ENCODE measurements at regions not wholly inside any gene's neighbourhood (a gene's known extent, or its start where the extent isn't known, plus 50 kb on each side); places are given as distances from the start of the nearest gene placed in this dataset.

GRCh38 chr10:121371836-121372235 is 226.4 kb downstream of the FGFR2 start:
- no peaks in the 10 kb centered on the region for H4K20me1 ChIP-seq (ENCODE audit: insufficient read depth, low read length, poor library complexity, severe bottlenecking)
- H3K27me3 ChIP-seq (ENCODE audit: insufficient read depth, low read length, poor library complexity, severe bottlenecking) = no peaks in the 10 kb centered on the region
- TF ChIP-seq EZH2phosphoT487 (IDR thresholded peaks at IDR 0.05; ENCODE audit: borderline replicate concordance) (no peak), CTCF (conservative IDR thresholded peaks at IDR 0.05; ENCODE audit: low read length) (no peak)
- no peaks in the 10 kb centered on the region for H3K9me2 ChIP-seq (replicated peaks; ENCODE audit: low read depth, low read length)
- no peaks in the 10 kb centered on the region for H3K79me2 ChIP-seq (ENCODE audit: insufficient read depth, low read length)
- H3K9me3 ChIP-seq (ENCODE audit: insufficient read depth, low read depth, low read length) = no peaks in the 10 kb centered on the region; the same call in 1 of the 2 replicates
- H3K9ac ChIP-seq (ENCODE audit: low read depth, low read length, poor library complexity, severe bottlenecking) = no peak overlapping the region
- no peak overlapping the region for H3K4me3 ChIP-seq (ENCODE audit: low read length, poor library complexity, severe bottlenecking)
- H3K36me3 ChIP-seq (ENCODE audit: insufficient read depth, low read length) = no peaks in the 10 kb centered on the region
- no peak overlapping the region for H3K4me2 ChIP-seq (ENCODE audit: low read depth, low read length, poor library complexity, severe bottlenecking)
- no peak overlapping the region for H2AFZ ChIP-seq (ENCODE audit: low read length)
- H3K4me1 ChIP-seq (ENCODE audit: insufficient read depth, low read length, poor library complexity, severe bottlenecking) = no peaks in the 10 kb centered on the region
- H3F3A ChIP-seq (ENCODE audit: low read depth) = no peaks in the 10 kb centered on the region

- H2AFZ ChIP-seq (ENCODE audit: low read length) = no peak overlapping the region
- H3K4me2 ChIP-seq (ENCODE audit: low read depth, low read length, poor library complexity, severe bottlenecking) = no peak overlapping the region
- no peaks in the 10 kb centered on the region for H3K27me3 ChIP-seq (ENCODE audit: insufficient read depth, low read length, poor library complexity, severe bottlenecking)
- H4K20me1 ChIP-seq (ENCODE audit: insufficient read depth, low read length, poor library complexity, severe bottlenecking) = no peaks in the 10 kb centered on the region
- H3K4me3 ChIP-seq (ENCODE audit: low read length, poor library complexity, severe bottlenecking) = no peak overlapping the region
- H3K9ac ChIP-seq (ENCODE audit: low read depth, low read length, poor library complexity, severe bottlenecking) = no peak overlapping the region
- TF ChIP-seq CTCF (conservative IDR thresholded peaks at IDR 0.05; ENCODE audit: low read length) (no peak), EZH2phosphoT487 (IDR thresholded peaks at IDR 0.05; ENCODE audit: borderline replicate concordance) (no peak)
- H3K9me3 ChIP-seq (ENCODE audit: insufficient read depth, low read depth, low read length) = no peaks in the 10 kb centered on the region; the same call in 1 of the 2 replicates
- H3K9me2 ChIP-seq (replicated peaks; ENCODE audit: low read depth, low read length) = no peaks in the 10 kb centered on the region
- no peaks in the 10 kb centered on the region for H3K79me2 ChIP-seq (ENCODE audit: insufficient read depth, low read length)
- H3K4me1 ChIP-seq (ENCODE audit: insufficient read depth, low read length, poor library complexity, severe bottlenecking) = no peaks in the 10 kb centered on the region
- no peaks in the 10 kb centered on the region for H3K36me3 ChIP-seq (ENCODE audit: insufficient read depth, low read length)
- H3F3A ChIP-seq (ENCODE audit: low read depth) = no peaks in the 10 kb centered on the region
Observed at GRCh38 chr10:121373411-121373810, 224.8 kb downstream of the FGFR2 start.

- TF ChIP-seq EZH2phosphoT487 (IDR thresholded peaks at IDR 0.05; ENCODE audit: borderline replicate concordance) (no peak), CTCF (conservative IDR thresholded peaks at IDR 0.05; ENCODE audit: low read length) (no peak)
- no peaks in the 10 kb centered on the region for H3K9me2 ChIP-seq (replicated peaks; ENCODE audit: low read depth, low read length)
- H3K9me3 ChIP-seq (ENCODE audit: insufficient read depth, low read depth, low read length) = no peaks in the 10 kb centered on the region; the same call in 1 of the 2 replicates
- no peaks in the 10 kb centered on the region for H3K36me3 ChIP-seq (ENCODE audit: insufficient read depth, low read length)
- H3K79me2 ChIP-seq (ENCODE audit: insufficient read depth, low read length) = no peaks in the 10 kb centered on the region
- no peak overlapping the region for H3K4me2 ChIP-seq (ENCODE audit: low read depth, low read length, poor library complexity, severe bottlenecking)
- no peak overlapping the region for H3K9ac ChIP-seq (ENCODE audit: low read depth, low read length, poor library complexity, severe bottlenecking)
- H3K4me1 ChIP-seq (ENCODE audit: insufficient read depth, low read length, poor library complexity, severe bottlenecking) = no peaks in the 10 kb centered on the region
- no peak overlapping the region for H3K4me3 ChIP-seq (ENCODE audit: low read length, poor library complexity, severe bottlenecking)
- no peaks in the 10 kb centered on the region for H3K27me3 ChIP-seq (ENCODE audit: insufficient read depth, low read length, poor library complexity, severe bottlenecking)
- no peak overlapping the region for H2AFZ ChIP-seq (ENCODE audit: low read length)
- no peaks in the 10 kb centered on the region for H3F3A ChIP-seq (ENCODE audit: low read depth)
- H4K20me1 ChIP-seq (ENCODE audit: insufficient read depth, low read length, poor library complexity, severe bottlenecking) = no peaks in the 10 kb centered on the region
Observed at GRCh38 chr10:121374121-121374520, 224.1 kb downstream of the FGFR2 start.
